HL-60 (cell line): ENCODE measurements at regions not wholly inside any gene's neighbourhood (a gene's known extent, or its start where the extent isn't known, plus 50 kb on each side); places are given as distances from the start of the nearest gene placed in this dataset.

Experiments
- DNase-seq, 2 experiments: peaks; one replicate each; pipeline ENCODE4 v3.0.0-alpha.2; 2010 to 2020; ENCODE audit warnings: low read depth in 1 of 2, low spot score in 1 of 2
- H3K27ac ChIP-seq: fragments of 250-450 bp; sonication (Bioruptor Pico); replicated peaks from 2 replicates; pipeline ENCODE4 v1.5.1; 2020; ENCODE audit warnings: mild to moderate bottlenecking, moderate library complexity
- H3K27me3 ChIP-seq: fragments of 250-450 bp; sonication (Bioruptor Pico); 2 replicates; pipeline ENCODE4 v1.5.1; 2021; ENCODE audit warnings: mild to moderate bottlenecking, moderate library complexity; ENCODE audit not compliant: insufficient read depth, poor library complexity, severe bottlenecking
- H3K4me3 ChIP-seq: replicated peaks from 2 replicates; pipeline ENCODE4 v1.5.1; 2011; ENCODE audit warnings: mild to moderate bottlenecking, control low read depth, low read length; ENCODE audit not compliant: insufficient read depth
- CTCF ChIP-seq: IDR thresholded peaks from one replicate; pipeline ENCODE4 v1.5.1; 2011; ENCODE audit warnings: low read length, control low read depth, inconsistent platforms; ENCODE audit not compliant: insufficient read depth
- GABPA ChIP-seq: IDR thresholded peaks from 2 replicates; pipeline ENCODE4 v1.6.1; 2012; ENCODE audit warnings: low read depth
- POLR2AphosphoS5 ChIP-seq: IDR thresholded peaks from 2 replicates; pipeline ENCODE4 v1.6.1; 2012; ENCODE audit warnings: low read depth
- SPI1 ChIP-seq: IDR thresholded peaks from 2 replicates; pipeline ENCODE4 v1.6.1; 2012; ENCODE audit warnings: low read depth, mild to moderate bottlenecking, borderline replicate concordance
- TF ChIP-seq, protein P1 (sequence below): IDR thresholded peaks from 2 replicates; pipeline ENCODE4 v1.6.1; 2012; ENCODE audit warnings: low read depth; ENCODE audit not compliant: insufficient replicate concordance

DNA sequence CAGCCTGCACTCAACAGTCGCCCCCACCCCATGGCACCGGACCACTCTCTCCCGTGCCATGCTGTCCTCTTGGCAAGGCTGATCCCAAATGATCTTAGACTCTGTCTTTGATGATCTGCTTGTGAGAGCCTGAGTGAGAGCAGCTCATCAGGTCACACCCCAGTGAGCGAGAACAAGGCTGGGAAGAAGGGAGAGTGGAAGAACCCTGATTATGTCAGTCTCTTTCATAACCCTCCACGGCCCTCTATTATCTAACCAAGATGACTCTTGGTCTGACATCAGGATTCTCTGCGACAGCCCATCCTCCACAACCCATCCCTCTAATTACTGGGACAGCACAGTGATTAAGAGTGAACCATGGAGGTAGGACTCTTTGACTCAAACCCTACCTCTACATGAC is 53.1 kb upstream of the C7orf33 start:
- no peak overlapping the region for H3K4me3 ChIP-seq
- TF ChIP-seq POLR2AphosphoS5, result no peak
- TF ChIP-seq SPI1, result no peak
- TF ChIP-seq CTCF, result no peak
- TF ChIP-seq, protein P1, sequence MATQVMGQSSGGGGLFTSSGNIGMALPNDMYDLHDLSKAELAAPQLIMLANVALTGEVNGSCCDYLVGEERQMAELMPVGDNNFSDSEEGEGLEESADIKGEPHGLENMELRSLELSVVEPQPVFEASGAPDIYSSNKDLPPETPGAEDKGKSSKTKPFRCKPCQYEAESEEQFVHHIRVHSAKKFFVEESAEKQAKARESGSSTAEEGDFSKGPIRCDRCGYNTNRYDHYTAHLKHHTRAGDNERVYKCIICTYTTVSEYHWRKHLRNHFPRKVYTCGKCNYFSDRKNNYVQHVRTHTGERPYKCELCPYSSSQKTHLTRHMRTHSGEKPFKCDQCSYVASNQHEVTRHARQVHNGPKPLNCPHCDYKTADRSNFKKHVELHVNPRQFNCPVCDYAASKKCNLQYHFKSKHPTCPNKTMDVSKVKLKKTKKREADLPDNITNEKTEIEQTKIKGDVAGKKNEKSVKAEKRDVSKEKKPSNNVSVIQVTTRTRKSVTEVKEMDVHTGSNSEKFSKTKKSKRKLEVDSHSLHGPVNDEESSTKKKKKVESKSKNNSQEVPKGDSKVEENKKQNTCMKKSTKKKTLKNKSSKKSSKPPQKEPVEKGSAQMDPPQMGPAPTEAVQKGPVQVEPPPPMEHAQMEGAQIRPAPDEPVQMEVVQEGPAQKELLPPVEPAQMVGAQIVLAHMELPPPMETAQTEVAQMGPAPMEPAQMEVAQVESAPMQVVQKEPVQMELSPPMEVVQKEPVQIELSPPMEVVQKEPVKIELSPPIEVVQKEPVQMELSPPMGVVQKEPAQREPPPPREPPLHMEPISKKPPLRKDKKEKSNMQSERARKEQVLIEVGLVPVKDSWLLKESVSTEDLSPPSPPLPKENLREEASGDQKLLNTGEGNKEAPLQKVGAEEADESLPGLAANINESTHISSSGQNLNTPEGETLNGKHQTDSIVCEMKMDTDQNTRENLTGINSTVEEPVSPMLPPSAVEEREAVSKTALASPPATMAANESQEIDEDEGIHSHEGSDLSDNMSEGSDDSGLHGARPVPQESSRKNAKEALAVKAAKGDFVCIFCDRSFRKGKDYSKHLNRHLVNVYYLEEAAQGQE, result no peak
- no peak overlapping the region for H3K27ac ChIP-seq
- no peak for DNase-seq
- H3K27me3 ChIP-seq, result no peaks in the 10 kb centered on the region

- TF ChIP-seq SPI1 (no peak), POLR2AphosphoS5 (no peak), CTCF (no peak), GABPA (no peak)
- TF ChIP-seq, protein P1, result no peak
- Histone ChIP-seq H3K4me3 (no peak overlapping the region), H3K27ac (no peak overlapping the region), H3K27me3 (no peaks in the 10 kb centered on the region)
- DNase-seq, result no peak
Measured at GRCh38 chr7:148540041-148540738, 50.4 kb upstream of the C7orf33 start.
